ENCODE measurements at regions not wholly inside any gene's neighbourhood (a gene's known extent, or its start where the extent isn't known, plus 50 kb on each side); places are given as distances from the start of the nearest gene placed in this dataset.

DNA sequence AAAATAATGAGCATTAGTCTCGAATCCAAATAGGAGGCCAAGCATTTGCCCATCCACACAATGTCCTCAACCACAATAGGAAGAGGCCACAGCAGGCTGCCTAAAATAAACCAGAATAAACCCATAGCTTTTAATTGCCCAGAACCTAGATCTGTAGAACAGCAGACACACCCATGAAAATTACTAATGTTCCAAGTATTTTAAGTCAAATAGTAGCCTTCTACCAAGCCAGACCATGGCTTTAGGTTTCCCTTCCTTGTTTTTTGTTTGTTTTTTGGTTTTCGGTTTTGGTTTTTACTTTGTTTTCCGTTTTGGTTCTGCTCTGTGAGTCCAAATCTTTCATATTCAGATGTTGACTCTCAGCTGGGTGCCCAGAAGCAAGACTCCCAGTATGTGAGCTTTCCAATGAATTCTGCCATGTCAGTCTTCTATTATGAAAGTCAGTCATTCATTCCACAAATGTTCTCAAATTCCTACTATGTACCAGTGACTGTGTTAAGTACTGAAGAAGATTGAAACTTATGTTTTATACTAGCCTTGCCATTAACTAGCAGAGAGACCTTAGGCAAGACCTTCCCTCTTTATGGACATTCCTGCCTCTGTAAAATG is 57.8 kb upstream of the BOC start:
- TF ChIP-seq, protein P1, sequence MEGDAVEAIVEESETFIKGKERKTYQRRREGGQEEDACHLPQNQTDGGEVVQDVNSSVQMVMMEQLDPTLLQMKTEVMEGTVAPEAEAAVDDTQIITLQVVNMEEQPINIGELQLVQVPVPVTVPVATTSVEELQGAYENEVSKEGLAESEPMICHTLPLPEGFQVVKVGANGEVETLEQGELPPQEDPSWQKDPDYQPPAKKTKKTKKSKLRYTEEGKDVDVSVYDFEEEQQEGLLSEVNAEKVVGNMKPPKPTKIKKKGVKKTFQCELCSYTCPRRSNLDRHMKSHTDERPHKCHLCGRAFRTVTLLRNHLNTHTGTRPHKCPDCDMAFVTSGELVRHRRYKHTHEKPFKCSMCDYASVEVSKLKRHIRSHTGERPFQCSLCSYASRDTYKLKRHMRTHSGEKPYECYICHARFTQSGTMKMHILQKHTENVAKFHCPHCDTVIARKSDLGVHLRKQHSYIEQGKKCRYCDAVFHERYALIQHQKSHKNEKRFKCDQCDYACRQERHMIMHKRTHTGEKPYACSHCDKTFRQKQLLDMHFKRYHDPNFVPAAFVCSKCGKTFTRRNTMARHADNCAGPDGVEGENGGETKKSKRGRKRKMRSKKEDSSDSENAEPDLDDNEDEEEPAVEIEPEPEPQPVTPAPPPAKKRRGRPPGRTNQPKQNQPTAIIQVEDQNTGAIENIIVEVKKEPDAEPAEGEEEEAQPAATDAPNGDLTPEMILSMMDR (IDR thresholded peaks at IDR 0.05): no peak
- no peak for TF ChIP-seq ZFX (IDR thresholded peaks at IDR 0.05; ENCODE audit: borderline replicate concordance)
